GM18498 (cell line): ENCODE measurements at regions not wholly inside any gene's neighbourhood (a gene's known extent, or its start where the extent isn't known, plus 50 kb on each side); places are given as distances from the start of the nearest gene placed in this dataset.

Source experiments
- ATAC-seq: cut with Tn5 transposase; IDR thresholded peaks from one replicate; pipeline ENCODE4 v1.9.1; 2021; ENCODE audit warnings: mild to moderate bottlenecking, moderate library complexity; ENCODE audit not compliant: unreplicated experiment

GRCh38 chr2:94939349-94939748, 68.1 kb downstream of the TEKT4 start:
- no peak for ATAC-seq

- no peak for ATAC-seq
Measured at GRCh38 chr2:94947097-94948016, 76.1 kb downstream of the TEKT4 start.

GRCh38 chr2:94955702-94956101, 69.8 kb upstream of the MAL start:
- ATAC-seq = no peak

GRCh38 chr2:94956797-94957391, 68.6 kb upstream of the MAL start:
- ATAC-seq = peak; percentile 67

- ATAC-seq = no peak
Measured at GRCh38 chr2:94958245-94958644, 67.3 kb upstream of the MAL start.

GRCh38 chr2:94960266-94960665, 65.2 kb upstream of the MAL start:
- ATAC-seq = no peak

- no peak for ATAC-seq
Measured at GRCh38 chr2:94960751-94961150, 64.8 kb upstream of the MAL start.

GRCh38 chr2:94964193-94964592, 61.3 kb upstream of the MAL start:
- ATAC-seq = no peak

GRCh38 chr2:94966689-94967088, 58.8 kb upstream of the MAL start:
- no peak for ATAC-seq

- no peak for ATAC-seq
Measured at GRCh38 chr2:94970353-94970752, 55.2 kb upstream of the MAL start.
